Esophagus muscularis mucosa (tissue), 4 donors: ENCODE measurements at regions not wholly inside any gene's neighbourhood (a gene's known extent, or its start where the extent isn't known, plus 50 kb on each side); places are given as distances from the start of the nearest gene placed in this dataset.

ENCODE experiments used
- CTCF ChIP-seq, 3 experiments: fragments of 200-600 bp in 2 of 3; fragments of 450-650 bp in 1 of 3; sonication (generic) in 2 of 3; IDR thresholded peaks; one replicate each; pipeline ENCODE4 v1.5.1; 2017 to 2019; ENCODE audit warnings: antibody characterized with exemption in 3 of 3, mild to moderate bottlenecking in 2 of 3, moderate library complexity in 1 of 3
- EP300 ChIP-seq: sonication (generic); formaldehyde crosslinking; IDR thresholded peaks from one replicate; pipeline ENCODE4 v1.6.1; 2017; ENCODE audit warnings: antibody characterized with exemption
- POLR2A ChIP-seq: fragments of 450-650 bp; IDR thresholded peaks from one replicate; pipeline ENCODE4 v1.6.1; 2017; ENCODE audit warnings: antibody characterized with exemption, moderate library complexity, mild to moderate bottlenecking, low read depth
- POLR2AphosphoS5 ChIP-seq, 2 donors: sonication (generic); formaldehyde crosslinking; IDR thresholded peaks; one replicate each; pipeline ENCODE4 v1.6.1; 2017; ENCODE audit warnings: antibody characterized with exemption in 2 of 2

- TF ChIP-seq CTCF (IDR thresholded peaks at IDR 0.05) (no peak), POLR2A (no peak), POLR2AphosphoS5 (IDR thresholded peaks at IDR 0.05) (no peak), EP300 (no peak)
Observed at GRCh38 chr1:57797084-57797483, 373.2 kb upstream of the DAB1 start.
